ENCODE measurements at regions not wholly inside any gene's neighbourhood (a gene's known extent, or its start where the extent isn't known, plus 50 kb on each side); places are given as distances from the start of the nearest gene placed in this dataset.

- no peak for DNase-seq (ENCODE audit: low read depth)
Observed at GRCh38 chr3:189042832-189043231, 128.9 kb upstream of the TPRG1 start.

- no peak for DNase-seq (ENCODE audit: low read depth)
Observed at GRCh38 chr3:189049458-189050236, 122.1 kb upstream of the TPRG1 start.

- DNase-seq (ENCODE audit: low read depth) = no peak
Observed at GRCh38 chr3:189053322-189053721, 118.4 kb upstream of the TPRG1 start.

- DNase-seq (ENCODE audit: low read depth) = no peak
Observed at GRCh38 chr3:189056646-189057335, 115.0 kb upstream of the TPRG1 start.

- DNase-seq (ENCODE audit: low read depth) = no peak
Observed at GRCh38 chr3:189057369-189057768, 114.4 kb upstream of the TPRG1 start.

GRCh38 chr3:189058071-189058470 is 113.7 kb upstream of the TPRG1 start:
- no peak for DNase-seq (ENCODE audit: low read depth)

- DNase-seq (ENCODE audit: low read depth) = no peak
Observed at GRCh38 chr3:189070965-189071364, 100.8 kb upstream of the TPRG1 start.

- no peak for DNase-seq (ENCODE audit: low read depth)
Observed at GRCh38 chr3:189071446-189071845, 100.3 kb upstream of the TPRG1 start.

GRCh38 chr3:189076449-189076848 is 95.3 kb upstream of the TPRG1 start:
- no peak for DNase-seq (ENCODE audit: low read depth)

- no peak for DNase-seq (ENCODE audit: low read depth)
Observed at GRCh38 chr3:189080745-189081144, 91.0 kb upstream of the TPRG1 start.

GRCh38 chr3:189082666-189083427 is 88.9 kb upstream of the TPRG1 start:
- no peak for DNase-seq (ENCODE audit: low read depth)

GRCh38 chr3:189084620-189085019 is 87.2 kb upstream of the TPRG1 start:
- DNase-seq (ENCODE audit: low read depth) = peak; percentile 3

GRCh38 chr3:189092547-189092946 is 79.2 kb upstream of the TPRG1 start:
- DNase-seq (ENCODE audit: low read depth) = no peak

GRCh38 chr3:189094539-189094938 is 77.2 kb upstream of the TPRG1 start:
- no peak for DNase-seq (ENCODE audit: low read depth)

GRCh38 chr3:189096092-189096491 is 75.7 kb upstream of the TPRG1 start:
- no peak for DNase-seq (ENCODE audit: low read depth)

GRCh38 chr3:189099031-189099471 is 72.7 kb upstream of the TPRG1 start:
- no peak for DNase-seq (ENCODE audit: low read depth)

GRCh38 chr3:189099505-189100290 is 72.1 kb upstream of the TPRG1 start:
- DNase-seq (ENCODE audit: low read depth) = no peak

GRCh38 chr3:189100866-189101265 is 70.9 kb upstream of the TPRG1 start:
- no peak for DNase-seq (ENCODE audit: low read depth)

GRCh38 chr3:189101594-189101993 is 70.2 kb upstream of the TPRG1 start:
- no peak for DNase-seq (ENCODE audit: low read depth)

GRCh38 chr3:189103208-189103607 is 68.6 kb upstream of the TPRG1 start:
- DNase-seq (ENCODE audit: low read depth) = no peak

- no peak for DNase-seq (ENCODE audit: low read depth)
Observed at GRCh38 chr3:189108067-189108466, 63.7 kb upstream of the TPRG1 start.

GRCh38 chr3:189108735-189109134 is 63.0 kb upstream of the TPRG1 start:
- no peak for DNase-seq (ENCODE audit: low read depth)

Measured in LHCN-M2 (cell line).